ENCODE measurements at regions not wholly inside any gene's neighbourhood (a gene's known extent, or its start where the extent isn't known, plus 50 kb on each side); places are given as distances from the start of the nearest gene placed in this dataset.

DNA sequence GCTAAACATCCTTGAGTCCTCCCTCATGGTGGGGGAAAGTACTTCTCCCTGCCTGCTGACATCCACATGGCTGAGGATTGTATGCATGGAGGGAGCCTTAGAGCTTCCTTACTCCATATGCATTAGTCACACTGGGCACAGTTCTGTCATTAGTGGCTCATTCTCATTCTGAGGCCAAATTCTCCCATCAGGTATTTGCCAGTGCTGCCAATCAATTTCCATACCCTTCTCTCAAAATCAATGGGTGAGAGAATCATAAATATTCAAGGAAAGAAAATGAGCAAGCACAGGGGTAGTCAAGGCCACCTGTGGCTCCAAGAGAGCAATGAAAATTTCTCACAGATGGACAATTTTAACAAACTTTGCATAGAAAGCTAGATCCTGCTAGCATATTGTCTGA is 422.6 kb upstream of the SETBP1 start:
- no peak for DNase-seq (ENCODE audit: low read depth in 2 of 2)
- Histone ChIP-seq H3K9me3 (ENCODE audit: control insufficient read depth, insufficient read depth, low read depth, low read length) (no peaks in the 10 kb centered on the region), H3K27ac (ENCODE audit: insufficient read depth, low read length) (no peak overlapping the region), H3K4me2 (ENCODE audit: extremely low read depth, insufficient read depth, low read length) (no peak overlapping the region), H4K20me1 (ENCODE audit: control insufficient read depth, extremely low read depth, insufficient read depth, low read length) (no peaks in the 10 kb centered on the region), H3K4me1 (ENCODE audit: control insufficient read depth, extremely low read depth, insufficient read depth, low read length) (no peaks in the 10 kb centered on the region), H3K36me3 (ENCODE audit: control insufficient read depth, insufficient read depth, low read length) (no peaks in the 10 kb centered on the region), H3K27me3 (ENCODE audit: control insufficient read depth, insufficient read depth, low read length) (no peaks in the 10 kb centered on the region), H3K9ac (ENCODE audit: insufficient read depth, low read length) (no peak overlapping the region), H3K4me3 (replicated peaks in 1 of 4; ENCODE audit: control extremely low read depth in 1 of 4, insufficient read depth in 1 of 4, low read depth in 3 of 4, low read length in 4 of 4) (no peak overlapping the region), H3K79me2 (ENCODE audit: control insufficient read depth, insufficient read depth, low read length) (no peaks in the 10 kb centered on the region), H2AFZ (ENCODE audit: low read length) (no peak overlapping the region)
- no peak for TF ChIP-seq EZH2 (IDR thresholded peaks at IDR 0.05; ENCODE audit: low read length, missing control alignments)
- TF ChIP-seq, protein P1, sequence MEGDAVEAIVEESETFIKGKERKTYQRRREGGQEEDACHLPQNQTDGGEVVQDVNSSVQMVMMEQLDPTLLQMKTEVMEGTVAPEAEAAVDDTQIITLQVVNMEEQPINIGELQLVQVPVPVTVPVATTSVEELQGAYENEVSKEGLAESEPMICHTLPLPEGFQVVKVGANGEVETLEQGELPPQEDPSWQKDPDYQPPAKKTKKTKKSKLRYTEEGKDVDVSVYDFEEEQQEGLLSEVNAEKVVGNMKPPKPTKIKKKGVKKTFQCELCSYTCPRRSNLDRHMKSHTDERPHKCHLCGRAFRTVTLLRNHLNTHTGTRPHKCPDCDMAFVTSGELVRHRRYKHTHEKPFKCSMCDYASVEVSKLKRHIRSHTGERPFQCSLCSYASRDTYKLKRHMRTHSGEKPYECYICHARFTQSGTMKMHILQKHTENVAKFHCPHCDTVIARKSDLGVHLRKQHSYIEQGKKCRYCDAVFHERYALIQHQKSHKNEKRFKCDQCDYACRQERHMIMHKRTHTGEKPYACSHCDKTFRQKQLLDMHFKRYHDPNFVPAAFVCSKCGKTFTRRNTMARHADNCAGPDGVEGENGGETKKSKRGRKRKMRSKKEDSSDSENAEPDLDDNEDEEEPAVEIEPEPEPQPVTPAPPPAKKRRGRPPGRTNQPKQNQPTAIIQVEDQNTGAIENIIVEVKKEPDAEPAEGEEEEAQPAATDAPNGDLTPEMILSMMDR (conservative IDR thresholded peaks at IDR 0.05 in 1 of 2, IDR thresholded peaks at IDR 0.05 in 1 of 2; ENCODE audit: low read depth in 1 of 2, low read length in 2 of 2) = no peak

DNA sequence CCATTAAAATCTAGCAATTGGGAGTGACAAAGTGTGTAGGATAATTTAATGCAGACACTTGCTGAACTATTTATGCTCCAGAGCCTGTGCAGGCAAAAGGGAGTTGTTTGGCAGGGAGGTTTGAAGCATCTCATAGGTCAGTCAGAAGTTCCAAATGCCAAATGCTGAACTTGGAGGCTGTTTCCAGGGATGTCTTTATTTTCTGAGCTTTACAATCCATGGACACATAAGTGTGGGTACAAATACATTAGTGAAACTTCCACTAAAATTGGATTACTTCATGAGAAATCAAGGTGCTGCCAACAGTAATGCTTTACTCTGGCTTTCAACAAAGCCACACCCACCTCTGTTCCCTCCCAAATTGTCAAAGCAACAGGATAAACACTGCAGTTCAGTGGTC is 422.1 kb upstream of the SETBP1 start:
- Histone ChIP-seq H3K36me3 (ENCODE audit: control insufficient read depth, insufficient read depth, low read length) (no peaks in the 10 kb centered on the region), H3K9ac (ENCODE audit: insufficient read depth, low read length) (no peak overlapping the region), H3K4me2 (ENCODE audit: extremely low read depth, insufficient read depth, low read length) (no peak overlapping the region), H3K79me2 (ENCODE audit: control insufficient read depth, insufficient read depth, low read length) (no peaks in the 10 kb centered on the region), H3K27ac (ENCODE audit: insufficient read depth, low read length) (no peak overlapping the region), H3K4me1 (ENCODE audit: control insufficient read depth, extremely low read depth, insufficient read depth, low read length) (no peaks in the 10 kb centered on the region), H4K20me1 (ENCODE audit: control insufficient read depth, extremely low read depth, insufficient read depth, low read length) (no peaks in the 10 kb centered on the region), H2AFZ (ENCODE audit: low read length) (no peak overlapping the region), H3K9me3 (ENCODE audit: control insufficient read depth, insufficient read depth, low read depth, low read length) (no peaks in the 10 kb centered on the region), H3K27me3 (ENCODE audit: control insufficient read depth, insufficient read depth, low read length) (no peaks in the 10 kb centered on the region), H3K4me3 (replicated peaks in 1 of 4; ENCODE audit: control extremely low read depth in 1 of 4, insufficient read depth in 1 of 4, low read depth in 3 of 4, low read length in 4 of 4) (no peak overlapping the region)
- no peak for TF ChIP-seq EZH2 (IDR thresholded peaks at IDR 0.05; ENCODE audit: low read length, missing control alignments)
- TF ChIP-seq, protein P1 (conservative IDR thresholded peaks at IDR 0.05 in 1 of 2, IDR thresholded peaks at IDR 0.05 in 1 of 2; ENCODE audit: low read depth in 1 of 2, low read length in 2 of 2) = no peak
- DNase-seq (ENCODE audit: low read depth in 2 of 2) = no peak

DNA sequence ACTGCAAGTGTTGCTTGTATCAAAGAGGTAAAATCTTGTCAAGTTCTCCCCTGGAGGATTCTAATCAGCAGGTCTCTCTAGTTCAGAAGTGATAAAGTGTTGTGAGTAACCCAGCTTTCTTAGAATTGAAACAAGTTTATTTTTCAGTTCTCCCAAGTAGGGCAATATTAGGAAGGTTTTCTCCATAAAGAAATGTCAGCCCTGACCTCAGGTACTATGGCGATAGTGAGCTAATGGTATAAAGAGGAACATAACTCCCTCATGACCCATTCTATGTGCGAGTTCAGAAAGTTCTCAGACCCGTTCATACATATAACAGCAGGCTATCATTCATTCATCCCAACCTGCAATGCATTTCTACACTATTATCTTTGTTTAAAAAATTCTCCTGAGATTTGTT is 421.1 kb upstream of the SETBP1 start:
- TF ChIP-seq EZH2 (IDR thresholded peaks at IDR 0.05; ENCODE audit: low read length, missing control alignments) = no peak
- TF ChIP-seq, protein P1 (conservative IDR thresholded peaks at IDR 0.05 in 1 of 2, IDR thresholded peaks at IDR 0.05 in 1 of 2; ENCODE audit: low read depth in 1 of 2, low read length in 2 of 2) = no peak

More for the DNA sequence above, 421.1 kb upstream of the SETBP1 start:
- DNase-seq (ENCODE audit: low read depth in 2 of 2) = no peak
- H3K4me2 ChIP-seq (ENCODE audit: extremely low read depth, insufficient read depth, low read length) = no peak overlapping the region
- H3K9me3 ChIP-seq (ENCODE audit: control insufficient read depth, insufficient read depth, low read depth, low read length) = no peaks in the 10 kb centered on the region
- H3K9ac ChIP-seq (ENCODE audit: insufficient read depth, low read length) = no peak overlapping the region
- H3K27ac ChIP-seq (ENCODE audit: insufficient read depth, low read length) = no peak overlapping the region
- no peaks in the 10 kb centered on the region for H3K27me3 ChIP-seq (ENCODE audit: control insufficient read depth, insufficient read depth, low read length)
- no peaks in the 10 kb centered on the region for H3K79me2 ChIP-seq (ENCODE audit: control insufficient read depth, insufficient read depth, low read length)
- no peak overlapping the region for H2AFZ ChIP-seq (ENCODE audit: low read length)
- H3K4me1 ChIP-seq (ENCODE audit: control insufficient read depth, extremely low read depth, insufficient read depth, low read length) = no peaks in the 10 kb centered on the region
- no peaks in the 10 kb centered on the region for H4K20me1 ChIP-seq (ENCODE audit: control insufficient read depth, extremely low read depth, insufficient read depth, low read length)
- H3K36me3 ChIP-seq (ENCODE audit: control insufficient read depth, insufficient read depth, low read length) = no peaks in the 10 kb centered on the region
- no peak overlapping the region for H3K4me3 ChIP-seq (replicated peaks in 1 of 4; ENCODE audit: control extremely low read depth in 1 of 4, insufficient read depth in 1 of 4, low read depth in 3 of 4, low read length in 4 of 4)
